Body of pancreas (tissue), 4 donors: ENCODE measurements at regions not wholly inside any gene's neighbourhood (a gene's known extent, or its start where the extent isn't known, plus 50 kb on each side); places are given as distances from the start of the nearest gene placed in this dataset.

Experiments used
- ATAC-seq: fragments of 150-250 bp; one replicate; pipeline ENCODE4 v1.9.1; 2016
- DNase-seq, 4 donors: peaks; one replicate each; pipeline ENCODE4 v3.0.0-alpha.2; 2019
- H3K27ac ChIP-seq, 4 donors: fragments of 200-600 bp; sonication (generic); 1 replicate in 3 of 4; 2 replicates in 1 of 4; pipeline versions ENCODE4 v1.5.1 to v1.6.1; 2016 to 2019; ENCODE audit warnings: mild to moderate bottlenecking in 1 of 4, mixed read lengths in 1 of 4, moderate library complexity in 1 of 4
- H3K27me3 ChIP-seq, 2 donors: fragments of 200-600 bp; sonication (generic); one replicate each; pipeline ENCODE4 v1.6.0; 2016; ENCODE audit warnings: mild to moderate bottlenecking in 1 of 2
- H3K36me3 ChIP-seq, 2 donors: fragments of 200-600 bp; sonication (generic); replicated peaks in 1 of 2; 2 replicates each; pipeline ENCODE4 v1.5.1; 2016; ENCODE audit warnings: low read depth in 2 of 2; ENCODE audit not compliant: insufficient read depth in 1 of 2
- H3K4me1 ChIP-seq: fragments of 200-600 bp; sonication (generic); one replicate; pipeline ENCODE4 v1.6.0; 2016
- H3K4me3 ChIP-seq, 2 donors: fragments of 200-600 bp; sonication (generic); 1 replicate in 1 of 2; 2 replicates in 1 of 2; pipeline ENCODE4 v1.5.1; 2016 to 2019
- H3K9me3 ChIP-seq, 3 donors: fragments of 200-600 bp; sonication (generic); 1 replicate in 2 of 3; 2 replicates in 1 of 3; pipeline ENCODE4 v1.5.1; 2016
- CTCF ChIP-seq, 7 experiments: fragments of 450-650 bp in 4 of 7; fragments of 200-600 bp in 3 of 7; sonication (generic) in 3 of 7; IDR thresholded peaks; one replicate each; pipeline ENCODE4 v1.5.1; 2016 to 2019; ENCODE audit warnings: antibody characterized with exemption in 7 of 7
- POLR2A ChIP-seq, 3 donors: fragments of 450-650 bp; IDR thresholded peaks; one replicate each; pipeline ENCODE4 v1.6.1; 2016; ENCODE audit warnings: antibody characterized with exemption in 3 of 3, mild to moderate bottlenecking in 2 of 3
- WGBS, 2 donors: methylation state at CpG; one replicate each; pipeline ENCODE4 v1.1.5; 2017; 5-methylcytosine and 5-hydroxymethylcytosine counted together
- intact Hi-C: fragments of 100-400 bp; cut with DNase I; formaldehyde crosslinking; loops from one replicate; pipeline ENCODE4 v1.15.1; 2023

- Histone ChIP-seq H3K27ac (no peak overlapping the region), H3K36me3 (no peaks in the 10 kb centered on the region), H3K27me3 (no peaks in the 10 kb centered on the region), H3K4me3 (no peak overlapping the region), H3K9me3 (no peaks in the 10 kb centered on the region), H3K4me1 (no peaks in the 10 kb centered on the region)
- TF ChIP-seq CTCF (IDR thresholded peaks at IDR 0.05) (no peak), POLR2A (IDR thresholded peaks at IDR 0.05) (no peak)
- no peak for ATAC-seq
- intact Hi-C loops: no loop called here
- DNase-seq: no peak
- 61 to 63% methylated on average over 2 of the region's 2 CpGs for WGBS, 2 donors
These were observed 866.0 kb downstream of the BRD1 start for GRCh38 chr22:48961705-48962104.

- ATAC-seq: no peak
- no peaks in the 10 kb centered on the region for H3K4me1 ChIP-seq
- intact Hi-C loops: no loop called here
- no peaks in the 10 kb centered on the region for H3K27me3 ChIP-seq
- 47 to 49% methylated on average over 9 of the region's 9 CpGs for WGBS, 2 donors
- H3K9me3 ChIP-seq: no peaks in the 10 kb centered on the region
- no peak for TF ChIP-seq POLR2A (IDR thresholded peaks at IDR 0.05)
- TF ChIP-seq CTCF (IDR thresholded peaks at IDR 0.05): no peak
- DNase-seq: no peak
- no peak overlapping the region for H3K27ac ChIP-seq
- H3K4me3 ChIP-seq: no peak overlapping the region
- no peaks in the 10 kb centered on the region for H3K36me3 ChIP-seq
These were observed 866.6 kb downstream of the BRD1 start for GRCh38 chr22:48960980-48961660.

- Histone ChIP-seq H3K27me3 (no peaks in the 10 kb centered on the region), H3K9me3 (no peaks in the 10 kb centered on the region), H3K36me3 (no peaks in the 10 kb centered on the region), H3K27ac (no peak overlapping the region), H3K4me1 (no peaks in the 10 kb centered on the region), H3K4me3 (no peak overlapping the region)
- DNase-seq: no peak
- TF ChIP-seq CTCF (IDR thresholded peaks at IDR 0.05): no peak
- 43 to 61% methylated on average over 13 of the region's 13 CpGs for WGBS, 2 donors
- intact Hi-C loops: no loop called here
- no peak for ATAC-seq
These were observed 867.1 kb downstream of the BRD1 start for GRCh38 chr22:48960576-48960975.

GRCh38 chr22:48959496-48959895 is 868.2 kb downstream of the BRD1 start:
- intact Hi-C loops: no loop called here
- Histone ChIP-seq H3K4me1 (no peaks in the 10 kb centered on the region), H3K27me3 (no peaks in the 10 kb centered on the region), H3K9me3 (no peaks in the 10 kb centered on the region), H3K36me3 (no peaks in the 10 kb centered on the region), H3K4me3 (no peak overlapping the region), H3K27ac (no peak overlapping the region)
- DNase-seq: no peak
- ATAC-seq: no peak
- no peak for TF ChIP-seq CTCF (IDR thresholded peaks at IDR 0.05)
- no peak for TF ChIP-seq POLR2A (IDR thresholded peaks at IDR 0.05)
- 64 to 70% methylated on average over 8 of the region's 8 CpGs for whole genome bisulfite sequencing, 2 donors

- no peak for DNase-seq
- H3K36me3 ChIP-seq: no peaks in the 10 kb centered on the region
- WGBS, 2 donors: 45 to 66% methylated on average over 5 of the region's 5 CpGs
- H3K4me3 ChIP-seq: no peak overlapping the region
- TF ChIP-seq POLR2A (IDR thresholded peaks at IDR 0.05): no peak
- TF ChIP-seq CTCF (IDR thresholded peaks at IDR 0.05): no peak
- no peak for ATAC-seq
- no peaks in the 10 kb centered on the region for H3K9me3 ChIP-seq
- H3K27me3 ChIP-seq: no peaks in the 10 kb centered on the region
- H3K27ac ChIP-seq: no peak overlapping the region
- intact Hi-C loops: no loop called here
- H3K4me1 ChIP-seq: no peaks in the 10 kb centered on the region
These were observed 869.7 kb downstream of the BRD1 start for GRCh38 chr22:48957987-48958321.
